HCT116 (cell line): ENCODE measurements at regions not wholly inside any gene's neighbourhood (a gene's known extent, or its start where the extent isn't known, plus 50 kb on each side); places are given as distances from the start of the nearest gene placed in this dataset.
"Not testable (repeated sequence)": the region's sequence is repeated elsewhere in the genome, so short reads cannot be mapped to it uniquely, and the experiment has no call there.

Experiments
- CTCF ChIP-seq, 3 experiments: fragments of 200-600 bp in 1 of 3; sonication (generic) in 1 of 3; IDR thresholded peaks in 2 of 3; conservative IDR thresholded peaks in 1 of 3; 2 replicates each; pipeline ENCODE4 v1.5.1; 2012 to 2017; ENCODE audit warnings: low read depth in 2 of 3, low read length in 2 of 3, antibody characterized with exemption in 1 of 3, borderline replicate concordance in 1 of 3, control low read depth in 1 of 3, mild to moderate bottlenecking in 1 of 3, mixed read lengths in 1 of 3, mixed run types in 1 of 3, moderate library complexity in 1 of 3; ENCODE audit not compliant: insufficient read depth in 1 of 3
- EZH2 ChIP-seq: fragments of 200-600 bp; sonication (generic); IDR thresholded peaks from 2 replicates; pipeline ENCODE4 v1.6.1; 2017; ENCODE audit warnings: antibody characterized with exemption, mixed run types
- POLR2A ChIP-seq: IDR thresholded peaks from 2 replicates; pipeline ENCODE4 v1.7.0; 2011; ENCODE audit warnings: borderline replicate concordance; ENCODE audit not compliant: insufficient read depth, insufficient read length; ENCODE audit errors: extremely low read depth
- POLR2AphosphoS5 ChIP-seq: IDR thresholded peaks from 2 replicates; pipeline ENCODE4 v1.6.1; 2011; ENCODE audit warnings: mild to moderate bottlenecking, low read depth, low read length, moderate library complexity
- RAD21 ChIP-seq: IDR thresholded peaks from 2 replicates; pipeline ENCODE4 v1.6.1; 2012; ENCODE audit warnings: low read depth, mild to moderate bottlenecking
- ZBTB33 ChIP-seq: IDR thresholded peaks from 2 replicates; pipeline ENCODE4 v1.6.1; 2011; ENCODE audit warnings: mild to moderate bottlenecking, low read length, moderate library complexity; ENCODE audit not compliant: insufficient replicate concordance; ENCODE audit errors: extremely low read depth

- not testable (repeated sequence) for TF ChIP-seq CTCF (IDR thresholded peaks at IDR 0.05 in 2 of 3, conservative IDR thresholded peaks at IDR 0.05 in 1 of 3; ENCODE audit: borderline replicate concordance in 1 of 3, insufficient read depth in 1 of 3, low read depth in 2 of 3, low read length in 2 of 3); POLR2AphosphoS5; EZH2; POLR2A; RAD21; ZBTB33
Observed at GRCh38 chr13:67452526-67452925, 222.4 kb upstream of the PCDH9 start.
